HEK293 (cell line): ENCODE measurements at regions not wholly inside any gene's neighbourhood (a gene's known extent, or its start where the extent isn't known, plus 50 kb on each side); places are given as distances from the start of the nearest gene placed in this dataset.

Experiments used
- CTCF ChIA-PET: fragments of 350-600 bp; formaldehyde crosslinking; extraction: SDS; loops from one replicate; lab custom pipeline; 2021; ENCODE audit warnings: antibody characterized with exemption; lab: Yijun Ruan, JAX
- POLR2A ChIA-PET: fragments of 300-600 bp; formaldehyde crosslinking; extraction: SDS; loops from one replicate; lab custom pipeline; 2020; ENCODE audit warnings: antibody characterized with exemption, inconsistent platforms; lab: Yijun Ruan, JAX
- H3K27ac ChIP-seq: fragments of 200-500 bp; sonication (Bioruptor generic); 2 replicates; pipeline ENCODE4 v1.5.1; 2014; ENCODE audit warnings: low read depth, low read length, control low read depth, inconsistent platforms; ENCODE audit errors: extremely low read depth
- H3K36me3 ChIP-seq, 2 experiments: fragments of 200-500 bp in 1 of 2; sonication (Bioruptor generic) in 1 of 2; 1 replicate in 1 of 2; 2 replicates in 1 of 2; pipeline ENCODE4 v1.5.1; 2014 to 2017; ENCODE audit warnings: inconsistent platforms in 2 of 2, low read length in 2 of 2; ENCODE audit not compliant: control insufficient read depth in 2 of 2, insufficient read depth in 1 of 2
- H3K4me1 ChIP-seq: fragments of 200-500 bp; sonication (Bioruptor generic); 2 replicates; pipeline ENCODE4 v1.5.1; 2014; ENCODE audit warnings: mild to moderate bottlenecking, low read length, inconsistent platforms; ENCODE audit not compliant: control insufficient read depth, insufficient read depth
- H3K4me3 ChIP-seq: 2 replicates; pipeline ENCODE4 v1.5.1; 2011; ENCODE audit warnings: low read depth, mild to moderate bottlenecking, control low read depth, low read length, moderate library complexity
- H3K9me3 ChIP-seq: fragments of 200-500 bp; sonication (Bioruptor generic); 2 replicates; pipeline ENCODE4 v1.5.1; 2014; ENCODE audit warnings: low read depth, low read length, inconsistent platforms; ENCODE audit not compliant: control insufficient read depth, insufficient read depth
- GFI1B ChIP-seq: fragments of 450-650 bp; formaldehyde crosslinking; IDR thresholded peaks from 2 replicates; pipeline ENCODE4 v1.5.1; 2016; ENCODE audit warnings: missing biosample characterization, missing genetic modification characterization
- IKZF3 ChIP-seq: fragments of 450-650 bp; IDR thresholded peaks from 2 replicates; pipeline ENCODE4 v1.5.0; 2018; ENCODE audit warnings: missing biosample characterization, mild to moderate bottlenecking, missing genetic modification characterization, moderate library complexity
- TRIM28 ChIP-seq: IDR thresholded peaks from 2 replicates; pipeline ENCODE4 v1.6.1; 2011; ENCODE audit warnings: low read length, control low read depth, borderline replicate concordance
- YY1 ChIP-seq: fragments of 450-650 bp; formaldehyde crosslinking; IDR thresholded peaks from 2 replicates; pipeline ENCODE4 v1.5.1; 2018; ENCODE audit warnings: missing biosample characterization, missing genetic modification characterization
- ZFP37 ChIP-seq: fragments of 450-650 bp; formaldehyde crosslinking; IDR thresholded peaks from 2 replicates; pipeline ENCODE4 v1.5.1; 2016; ENCODE audit warnings: missing biosample characterization, missing genetic modification characterization
- ZNF140 ChIP-seq: fragments of 450-650 bp; formaldehyde crosslinking; IDR thresholded peaks from 2 replicates; pipeline ENCODE4 v1.5.1; 2016; ENCODE audit warnings: missing biosample characterization, missing genetic modification characterization
- ZNF169 ChIP-seq: fragments of 450-650 bp; formaldehyde crosslinking; IDR thresholded peaks from 2 replicates; pipeline ENCODE4 v1.5.1; 2016; ENCODE audit warnings: missing biosample characterization, missing genetic modification characterization
- ZNF211 ChIP-seq: fragments of 450-650 bp; formaldehyde crosslinking; IDR thresholded peaks from 2 replicates; pipeline ENCODE4 v1.5.1; 2016; ENCODE audit warnings: low read depth, missing biosample characterization, missing genetic modification characterization
- ZNF292 ChIP-seq: fragments of 450-650 bp; formaldehyde crosslinking; IDR thresholded peaks from 2 replicates; pipeline ENCODE4 v1.5.1; 2016; ENCODE audit warnings: low read depth, missing biosample characterization, missing genetic modification characterization, borderline replicate concordance
- ZNF561 ChIP-seq: fragments of 450-650 bp; IDR thresholded peaks from 2 replicates; pipeline ENCODE4 v1.5.1; 2018; ENCODE audit warnings: missing biosample characterization, missing genetic modification characterization, borderline replicate concordance
- ZNF658 ChIP-seq: fragments of 450-650 bp; formaldehyde crosslinking; IDR thresholded peaks from 2 replicates; pipeline ENCODE4; 2016; ENCODE audit warnings: missing biosample characterization, missing genetic modification characterization
- ZNF670 ChIP-seq: fragments of 450-650 bp; formaldehyde crosslinking; IDR thresholded peaks from 2 replicates; pipeline ENCODE4 v1.5.1; 2016; ENCODE audit warnings: missing biosample characterization, missing genetic modification characterization, low read depth
- ZNF776 ChIP-seq: fragments of 450-650 bp; formaldehyde crosslinking; IDR thresholded peaks from 2 replicates; pipeline ENCODE4 v1.5.0; 2017; ENCODE audit warnings: missing biosample characterization, missing genetic modification characterization, borderline replicate concordance
- TF ChIP-seq, protein P1 (sequence below): fragments of 450-650 bp; formaldehyde crosslinking; IDR thresholded peaks from 2 replicates; pipeline ENCODE4 v1.5.1; 2016; ENCODE audit warnings: missing biosample characterization, missing genetic modification characterization
- TF ChIP-seq, protein P2 (sequence below): fragments of 450-650 bp; formaldehyde crosslinking; IDR thresholded peaks from 2 replicates; pipeline ENCODE4 v1.5.1; 2017; ENCODE audit warnings: missing biosample characterization, missing genetic modification characterization
- TF ChIP-seq, protein P3 (sequence below): fragments of 450-650 bp; formaldehyde crosslinking; IDR thresholded peaks from 2 replicates; pipeline ENCODE4 v1.5.1; 2016; ENCODE audit warnings: missing biosample characterization, missing genetic modification characterization
- TF ChIP-seq, protein P4 (sequence below): fragments of 450-650 bp; formaldehyde crosslinking; IDR thresholded peaks from 2 replicates; pipeline ENCODE4 v1.5.1; 2016; ENCODE audit warnings: missing biosample characterization, missing genetic modification characterization, low read depth
- TF ChIP-seq, protein P5 (sequence below): fragments of 450-650 bp; formaldehyde crosslinking; IDR thresholded peaks from 2 replicates; pipeline ENCODE4 v1.5.1; 2016; ENCODE audit warnings: missing biosample characterization, missing genetic modification characterization
- TF ChIP-seq, protein P6 (sequence below): fragments of 450-650 bp; formaldehyde crosslinking; IDR thresholded peaks from 2 replicates; pipeline ENCODE4 v1.5.1; 2016; ENCODE audit warnings: missing biosample characterization, missing genetic modification characterization

DNA sequence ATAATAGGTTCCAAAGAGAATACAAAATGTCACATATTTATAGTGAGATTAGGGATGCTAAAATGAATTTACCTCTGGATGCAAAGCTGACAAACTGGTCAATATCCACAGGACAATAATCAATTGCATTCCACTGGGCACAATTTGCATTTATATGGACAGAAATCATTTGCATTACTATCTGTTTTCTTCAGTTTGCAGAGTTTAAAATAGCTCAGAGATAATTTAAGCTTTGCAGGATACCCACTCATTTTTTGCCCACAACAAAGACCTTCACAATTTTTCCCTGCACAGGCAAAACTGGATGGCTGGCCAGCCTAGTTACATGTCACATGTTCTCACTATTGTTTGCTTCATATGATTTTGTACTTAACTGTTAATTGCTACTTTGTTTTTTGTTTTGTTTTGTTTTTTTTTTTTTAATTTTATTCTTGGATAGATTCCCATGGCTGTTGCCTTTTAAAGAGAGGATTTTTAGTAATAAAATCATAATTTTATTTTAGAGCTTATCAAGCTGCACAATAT lies 483.5 kb downstream of the UTRN start:
- H3K4me1 ChIP-seq = no peaks in the 10 kb centered on the region
- TF ChIP-seq, protein P1, sequence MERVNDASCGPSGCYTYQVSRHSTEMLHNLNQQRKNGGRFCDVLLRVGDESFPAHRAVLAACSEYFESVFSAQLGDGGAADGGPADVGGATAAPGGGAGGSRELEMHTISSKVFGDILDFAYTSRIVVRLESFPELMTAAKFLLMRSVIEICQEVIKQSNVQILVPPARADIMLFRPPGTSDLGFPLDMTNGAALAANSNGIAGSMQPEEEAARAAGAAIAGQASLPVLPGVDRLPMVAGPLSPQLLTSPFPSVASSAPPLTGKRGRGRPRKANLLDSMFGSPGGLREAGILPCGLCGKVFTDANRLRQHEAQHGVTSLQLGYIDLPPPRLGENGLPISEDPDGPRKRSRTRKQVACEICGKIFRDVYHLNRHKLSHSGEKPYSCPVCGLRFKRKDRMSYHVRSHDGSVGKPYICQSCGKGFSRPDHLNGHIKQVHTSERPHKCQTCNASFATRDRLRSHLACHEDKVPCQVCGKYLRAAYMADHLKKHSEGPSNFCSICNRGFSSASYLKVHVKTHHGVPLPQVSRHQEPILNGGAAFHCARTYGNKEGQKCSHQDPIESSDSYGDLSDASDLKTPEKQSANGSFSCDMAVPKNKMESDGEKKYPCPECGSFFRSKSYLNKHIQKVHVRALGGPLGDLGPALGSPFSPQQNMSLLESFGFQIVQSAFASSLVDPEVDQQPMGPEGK (tag by site-specific recombination) = no peak
- TF ChIP-seq ZFP37 = no peak
- no peak for TF ChIP-seq GFI1B (tag by site-specific recombination)
- TF ChIP-seq, protein P2, sequence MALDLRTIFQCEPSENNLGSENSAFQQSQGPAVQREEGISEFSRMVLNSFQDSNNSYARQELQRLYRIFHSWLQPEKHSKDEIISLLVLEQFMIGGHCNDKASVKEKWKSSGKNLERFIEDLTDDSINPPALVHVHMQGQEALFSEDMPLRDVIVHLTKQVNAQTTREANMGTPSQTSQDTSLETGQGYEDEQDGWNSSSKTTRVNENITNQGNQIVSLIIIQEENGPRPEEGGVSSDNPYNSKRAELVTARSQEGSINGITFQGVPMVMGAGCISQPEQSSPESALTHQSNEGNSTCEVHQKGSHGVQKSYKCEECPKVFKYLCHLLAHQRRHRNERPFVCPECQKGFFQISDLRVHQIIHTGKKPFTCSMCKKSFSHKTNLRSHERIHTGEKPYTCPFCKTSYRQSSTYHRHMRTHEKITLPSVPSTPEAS (tag by site-specific recombination) = no peak
- no peak for TF ChIP-seq IKZF3
- TF ChIP-seq, protein P3, sequence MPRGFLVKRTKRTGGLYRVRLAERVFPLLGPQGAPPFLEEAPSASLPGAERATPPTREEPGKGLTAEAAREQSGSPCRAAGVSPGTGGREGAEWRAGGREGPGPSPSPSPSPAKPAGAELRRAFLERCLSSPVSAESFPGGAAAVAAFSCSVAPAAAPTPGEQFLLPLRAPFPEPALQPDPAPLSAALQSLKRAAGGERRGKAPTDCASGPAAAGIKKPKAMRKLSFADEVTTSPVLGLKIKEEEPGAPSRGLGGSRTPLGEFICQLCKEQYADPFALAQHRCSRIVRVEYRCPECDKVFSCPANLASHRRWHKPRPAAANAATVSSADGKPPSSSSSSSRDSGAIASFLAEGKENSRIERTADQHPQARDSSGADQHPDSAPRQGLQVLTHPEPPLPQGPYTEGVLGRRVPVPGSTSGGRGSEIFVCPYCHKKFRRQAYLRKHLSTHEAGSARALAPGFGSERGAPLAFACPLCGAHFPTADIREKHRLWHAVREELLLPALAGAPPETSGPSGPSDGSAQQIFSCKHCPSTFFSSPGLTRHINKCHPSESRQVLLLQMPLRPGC = no peak
- no peak for TF ChIP-seq ZNF776
- TF ChIP-seq, protein P4, sequence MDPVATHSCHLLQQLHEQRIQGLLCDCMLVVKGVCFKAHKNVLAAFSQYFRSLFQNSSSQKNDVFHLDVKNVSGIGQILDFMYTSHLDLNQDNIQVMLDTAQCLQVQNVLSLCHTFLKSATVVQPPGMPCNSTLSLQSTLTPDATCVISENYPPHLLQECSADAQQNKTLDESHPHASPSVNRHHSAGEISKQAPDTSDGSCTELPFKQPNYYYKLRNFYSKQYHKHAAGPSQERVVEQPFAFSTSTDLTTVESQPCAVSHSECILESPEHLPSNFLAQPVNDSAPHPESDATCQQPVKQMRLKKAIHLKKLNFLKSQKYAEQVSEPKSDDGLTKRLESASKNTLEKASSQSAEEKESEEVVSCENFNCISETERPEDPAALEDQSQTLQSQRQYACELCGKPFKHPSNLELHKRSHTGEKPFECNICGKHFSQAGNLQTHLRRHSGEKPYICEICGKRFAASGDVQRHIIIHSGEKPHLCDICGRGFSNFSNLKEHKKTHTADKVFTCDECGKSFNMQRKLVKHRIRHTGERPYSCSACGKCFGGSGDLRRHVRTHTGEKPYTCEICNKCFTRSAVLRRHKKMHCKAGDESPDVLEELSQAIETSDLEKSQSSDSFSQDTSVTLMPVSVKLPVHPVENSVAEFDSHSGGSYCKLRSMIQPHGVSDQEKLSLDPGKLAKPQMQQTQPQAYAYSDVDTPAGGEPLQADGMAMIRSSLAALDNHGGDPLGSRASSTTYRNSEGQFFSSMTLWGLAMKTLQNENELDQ (tag by site-specific recombination) = no peak
- no peak for TF ChIP-seq ZNF658 (tag by site-specific recombination)
- no peak for TF ChIP-seq TRIM28
- no peak for TF ChIP-seq ZNF670
- TF ChIP-seq, protein P5, sequence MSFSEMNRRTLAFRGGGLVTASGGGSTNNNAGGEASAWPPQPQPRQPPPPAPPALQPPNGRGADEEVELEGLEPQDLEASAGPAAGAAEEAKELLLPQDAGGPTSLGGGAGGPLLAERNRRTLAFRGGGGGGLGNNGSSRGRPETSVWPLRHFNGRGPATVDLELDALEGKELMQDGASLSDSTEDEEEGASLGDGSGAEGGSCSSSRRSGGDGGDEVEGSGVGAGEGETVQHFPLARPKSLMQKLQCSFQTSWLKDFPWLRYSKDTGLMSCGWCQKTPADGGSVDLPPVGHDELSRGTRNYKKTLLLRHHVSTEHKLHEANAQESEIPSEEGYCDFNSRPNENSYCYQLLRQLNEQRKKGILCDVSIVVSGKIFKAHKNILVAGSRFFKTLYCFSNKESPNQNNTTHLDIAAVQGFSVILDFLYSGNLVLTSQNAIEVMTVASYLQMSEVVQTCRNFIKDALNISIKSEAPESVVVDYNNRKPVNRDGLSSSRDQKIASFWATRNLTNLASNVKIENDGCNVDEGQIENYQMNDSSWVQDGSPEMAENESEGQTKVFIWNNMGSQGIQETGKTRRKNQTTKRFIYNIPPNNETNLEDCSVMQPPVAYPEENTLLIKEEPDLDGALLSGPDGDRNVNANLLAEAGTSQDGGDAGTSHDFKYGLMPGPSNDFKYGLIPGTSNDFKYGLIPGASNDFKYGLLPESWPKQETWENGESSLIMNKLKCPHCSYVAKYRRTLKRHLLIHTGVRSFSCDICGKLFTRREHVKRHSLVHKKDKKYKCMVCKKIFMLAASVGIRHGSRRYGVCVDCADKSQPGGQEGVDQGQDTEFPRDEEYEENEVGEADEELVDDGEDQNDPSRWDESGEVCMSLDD (tag by site-specific recombination) = no peak
- TF ChIP-seq ZNF292 (tag by site-specific recombination) = no peak
- no peak for TF ChIP-seq ZNF140
- TF ChIP-seq, protein P6, sequence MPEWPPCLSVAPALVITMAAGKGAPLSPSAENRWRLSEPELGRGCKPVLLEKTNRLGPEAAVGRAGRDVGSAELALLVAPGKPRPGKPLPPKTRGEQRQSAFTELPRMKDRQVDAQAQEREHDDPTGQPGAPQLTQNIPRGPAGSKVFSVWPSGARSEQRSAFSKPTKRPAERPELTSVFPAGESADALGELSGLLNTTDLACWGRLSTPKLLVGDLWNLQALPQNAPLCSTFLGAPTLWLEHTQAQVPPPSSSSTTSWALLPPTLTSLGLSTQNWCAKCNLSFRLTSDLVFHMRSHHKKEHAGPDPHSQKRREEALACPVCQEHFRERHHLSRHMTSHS (tag by site-specific recombination) = no peak
- no peak for TF ChIP-seq ZNF211 (tag by site-specific recombination)
- no peak for TF ChIP-seq YY1 (tag by site-specific recombination)
- no peak for TF ChIP-seq ZNF169 (tag by site-specific recombination)
- no peak for TF ChIP-seq ZNF561
- TF ChIP-seq, all 188 proteins: peak for 0
- H3K9me3 ChIP-seq = no peaks in the 10 kb centered on the region
- POLR2A ChIA-PET = no interaction called here
- CTCF ChIA-PET = interaction anchor here (1.0 kb wide), 1 partner anchor 10 kb away, joined by 3 read pairs; no protein-coding TSS in a partner anchor
- no peak overlapping the region for H3K27ac ChIP-seq
- no peaks in the 10 kb centered on the region for H3K36me3 ChIP-seq
- H3K4me3 ChIP-seq = no peak overlapping the region
